Activated T-helper 17 cell treated with anti-CD3 and anti-CD28 coated beads, Interleukin-2, amount 50 U/mL, for 72 hours (primary cell): ENCODE measurements at regions not wholly inside any gene's neighbourhood (a gene's known extent, or its start where the extent isn't known, plus 50 kb on each side); places are given as distances from the start of the nearest gene placed in this dataset.

Source experiments
- ATAC-seq: fragments of 150-1000 bp; cut with Tn5 transposase; replicated peaks from 2 replicates; pipeline ENCODE4 v1.10.0; 2021; ENCODE audit warnings: mild to moderate bottlenecking, moderate library complexity
- H3K27ac Mint-ChIP-seq: one replicate; pipeline ENCODE4 v1.8.0; 2022; ENCODE audit warnings: mixed read lengths
- H3K27me3 Mint-ChIP-seq: one replicate; pipeline ENCODE4 v1.8.0; 2022; ENCODE audit warnings: mixed read lengths
- H3K36me3 Mint-ChIP-seq: one replicate; pipeline ENCODE4 v1.8.0; 2022; ENCODE audit warnings: low read depth, mild to moderate bottlenecking, mixed read lengths
- H3K4me1 Mint-ChIP-seq: one replicate; pipeline ENCODE4 v1.8.0; 2022; ENCODE audit warnings: mixed read lengths
- H3K4me3 Mint-ChIP-seq: one replicate; pipeline ENCODE4 v1.8.0; 2022; ENCODE audit warnings: mild to moderate bottlenecking, mixed read lengths
- H3K9me3 Mint-ChIP-seq: one replicate; pipeline ENCODE4 v1.8.0; 2022; ENCODE audit warnings: mixed read lengths

DNA sequence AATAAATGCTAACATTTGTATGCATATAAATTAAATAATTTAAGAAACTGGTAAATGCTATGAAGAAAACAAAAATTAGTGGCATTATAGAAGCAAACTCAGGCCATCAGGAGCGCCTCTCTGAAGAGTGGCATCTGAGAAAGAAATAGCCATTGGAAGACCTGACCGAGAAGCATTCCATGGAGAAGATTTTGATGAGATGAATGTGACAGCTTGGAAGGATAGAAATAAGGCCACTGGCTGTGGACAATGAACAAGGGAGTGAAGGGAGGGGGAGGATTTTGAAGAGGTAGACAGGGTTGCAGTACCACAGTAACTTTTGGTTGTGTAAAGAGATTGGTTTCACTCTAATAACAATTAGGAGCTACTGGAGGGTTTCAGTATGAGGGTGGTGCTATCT, 436.7 kb downstream of the CCSER2 start:
- no peak overlapping the region for H3K27ac Mint-ChIP-seq
- peaks cover 16% of the 10 kb centered on the region for H3K27me3 Mint-ChIP-seq
- no peak for ATAC-seq
- H3K9me3 Mint-ChIP-seq: peaks cover 5% of the 10 kb centered on the region
- no peak overlapping the region for H3K4me3 Mint-ChIP-seq
- H3K36me3 Mint-ChIP-seq: no peaks in the 10 kb centered on the region
- H3K4me1 Mint-ChIP-seq: no peaks in the 10 kb centered on the region

DNA sequence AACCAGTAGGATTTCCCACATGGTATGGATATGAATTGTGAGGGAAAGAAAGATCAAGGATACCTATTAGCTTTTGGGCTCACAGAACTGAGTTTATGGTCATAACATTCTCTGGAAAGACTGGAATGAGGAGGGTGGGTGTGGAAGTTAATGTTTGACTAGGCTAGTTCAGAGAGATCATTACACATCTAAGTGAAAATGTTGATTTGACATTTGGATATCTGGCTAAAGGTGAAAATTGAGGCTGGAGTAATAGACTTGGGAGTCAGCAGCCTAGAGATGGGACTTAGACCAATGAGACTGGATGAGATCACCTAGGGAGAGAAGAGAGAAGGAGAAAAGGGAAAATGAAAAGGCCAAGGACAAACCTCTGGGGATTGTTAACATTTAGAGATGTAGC, 437.3 kb downstream of the CCSER2 start:
- no peak overlapping the region for H3K4me3 Mint-ChIP-seq

DNA sequence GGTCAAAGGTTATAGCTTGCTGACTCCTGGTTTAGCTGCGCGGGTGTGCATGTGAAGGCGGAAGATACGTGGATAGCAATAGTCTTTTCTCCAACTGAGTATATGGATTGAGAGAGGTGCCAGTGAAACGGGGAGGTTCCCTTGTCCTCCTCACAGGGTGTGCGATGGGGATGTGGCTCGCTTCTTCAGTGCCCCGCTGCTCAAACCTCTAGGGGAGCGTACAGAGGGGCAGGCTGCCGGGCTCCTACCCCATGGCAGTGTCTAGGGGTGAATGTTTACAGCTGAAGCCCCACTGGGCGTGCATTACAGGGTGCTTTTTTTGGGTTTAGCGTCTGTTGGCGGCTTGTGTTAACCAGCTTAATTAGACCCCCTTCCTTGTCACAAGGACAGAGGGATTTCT, 438.5 kb downstream of the CCSER2 start:
- no peak overlapping the region for H3K4me3 Mint-ChIP-seq
- H3K36me3 Mint-ChIP-seq: no peaks in the 10 kb centered on the region
- H3K4me1 Mint-ChIP-seq: no peaks in the 10 kb centered on the region
- peaks cover 16% of the 10 kb centered on the region for H3K27me3 Mint-ChIP-seq
- peaks cover 5% of the 10 kb centered on the region for H3K9me3 Mint-ChIP-seq
- H3K27ac Mint-ChIP-seq: no peak overlapping the region
- ATAC-seq: no peak

More for the DNA sequence above, 437.3 kb downstream of the CCSER2 start:
- no peaks in the 10 kb centered on the region for H3K36me3 Mint-ChIP-seq
- H3K27me3 Mint-ChIP-seq: peaks cover 16% of the 10 kb centered on the region
- ATAC-seq: no peak
- H3K4me1 Mint-ChIP-seq: no peaks in the 10 kb centered on the region
- H3K9me3 Mint-ChIP-seq: peaks cover 5% of the 10 kb centered on the region
- no peak overlapping the region for H3K27ac Mint-ChIP-seq

DNA sequence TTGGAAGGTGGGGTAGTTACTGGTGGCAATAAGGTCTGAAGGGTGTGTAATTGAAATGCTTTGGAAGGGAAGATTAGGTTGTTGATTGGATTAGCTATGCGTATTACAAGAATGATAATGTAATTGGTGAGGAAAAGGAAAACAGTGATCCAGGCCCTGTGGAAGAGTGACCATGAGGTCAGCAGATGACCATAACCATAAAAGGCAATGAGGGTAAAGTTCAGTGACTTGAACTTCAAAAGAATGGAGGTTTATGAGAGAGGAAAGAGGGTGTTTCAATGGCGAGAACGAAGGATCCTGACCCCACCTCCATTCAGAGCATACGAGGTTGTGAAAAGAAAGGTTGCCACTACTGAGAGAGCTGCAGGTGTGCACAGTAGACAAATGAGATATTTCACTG, 439.7 kb downstream of the CCSER2 start:
- peaks cover 16% of the 10 kb centered on the region for H3K27me3 Mint-ChIP-seq
- H3K4me1 Mint-ChIP-seq: no peaks in the 10 kb centered on the region
- no peak overlapping the region for H3K4me3 Mint-ChIP-seq
- no peaks in the 10 kb centered on the region for H3K36me3 Mint-ChIP-seq
- H3K27ac Mint-ChIP-seq: no peak overlapping the region
- peaks cover 5% of the 10 kb centered on the region for H3K9me3 Mint-ChIP-seq
- ATAC-seq: no peak

DNA sequence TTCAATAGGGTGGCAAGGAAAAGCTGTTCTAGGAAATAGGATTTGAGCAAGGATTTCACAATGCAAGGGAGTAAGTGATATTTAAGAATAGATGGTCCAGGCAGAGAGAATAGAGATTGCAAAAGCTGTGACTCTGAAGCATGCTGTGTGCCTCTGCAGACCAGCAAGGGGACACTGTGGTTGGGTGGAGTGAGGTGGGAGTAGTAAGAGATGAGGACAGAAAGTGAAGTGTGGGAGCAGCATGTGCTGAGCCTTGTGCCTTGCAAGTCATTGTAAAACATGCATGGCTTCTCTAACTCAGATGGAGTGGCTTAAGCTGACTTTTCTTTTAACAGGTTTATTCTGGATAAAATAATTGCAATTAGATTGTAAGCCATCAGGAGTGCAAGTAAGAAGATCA, 442.4 kb downstream of the CCSER2 start:
- Mint-ChIP-seq H3K4me3 (no peak overlapping the region), H3K4me1 (no peaks in the 10 kb centered on the region), H3K36me3 (no peaks in the 10 kb centered on the region), H3K9me3 (peaks cover 5% of the 10 kb centered on the region), H3K27ac (no peak overlapping the region), H3K27me3 (peaks cover 4% of the 10 kb centered on the region)
- no peak for ATAC-seq

DNA sequence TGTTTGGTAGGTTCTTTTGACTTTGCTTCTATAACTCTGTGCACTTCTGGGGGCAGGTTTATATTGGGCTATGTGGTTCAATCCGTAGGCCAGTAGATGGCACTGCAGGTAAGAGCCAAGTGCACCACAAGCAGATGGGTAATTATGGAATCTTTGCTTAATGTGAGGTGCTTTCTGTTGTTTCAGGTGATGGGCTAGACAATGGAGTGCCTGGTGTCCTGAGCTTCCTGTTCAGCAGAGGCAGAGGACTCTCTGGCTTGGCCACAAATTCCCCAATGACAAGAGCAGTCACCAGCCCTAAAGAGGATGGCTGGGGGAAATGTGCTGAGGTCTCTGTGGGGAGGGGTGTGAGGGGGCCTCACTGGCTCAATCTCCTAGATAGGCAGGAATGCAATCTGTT, 455.0 kb downstream of the CCSER2 start:
- peaks cover 14% of the 10 kb centered on the region for H3K27me3 Mint-ChIP-seq
- no peak overlapping the region for H3K4me3 Mint-ChIP-seq
- ATAC-seq: no peak
- no peaks in the 10 kb centered on the region for H3K4me1 Mint-ChIP-seq
- no peaks in the 10 kb centered on the region for H3K9me3 Mint-ChIP-seq
- H3K36me3 Mint-ChIP-seq: no peaks in the 10 kb centered on the region
- no peak overlapping the region for H3K27ac Mint-ChIP-seq

DNA sequence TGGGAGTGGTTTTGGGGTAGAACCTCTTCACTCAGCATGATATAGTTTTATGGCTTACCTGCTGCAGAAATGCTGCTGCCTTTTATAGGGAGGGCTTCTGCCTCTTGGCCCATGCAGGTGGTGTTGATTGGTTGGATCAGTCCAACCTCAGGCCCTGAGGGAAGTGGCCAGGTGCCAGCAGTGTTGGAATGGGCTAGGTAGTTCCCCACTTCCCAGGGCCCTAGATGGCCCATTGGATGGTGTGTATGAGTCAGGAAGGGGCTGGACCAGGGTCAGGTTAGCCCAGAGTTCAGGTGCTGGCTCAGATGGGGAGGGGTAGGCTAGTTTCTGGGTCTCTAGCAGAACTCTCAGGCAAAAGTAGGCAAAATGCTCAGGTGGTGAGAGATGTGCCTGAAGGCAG, 455.5 kb downstream of the CCSER2 start:
- no peak overlapping the region for H3K27ac Mint-ChIP-seq
- H3K27me3 Mint-ChIP-seq: peaks cover 14% of the 10 kb centered on the region
- H3K9me3 Mint-ChIP-seq: no peaks in the 10 kb centered on the region
- H3K36me3 Mint-ChIP-seq: no peaks in the 10 kb centered on the region
- no peak overlapping the region for H3K4me3 Mint-ChIP-seq
- H3K4me1 Mint-ChIP-seq: no peaks in the 10 kb centered on the region
- ATAC-seq: no peak

DNA sequence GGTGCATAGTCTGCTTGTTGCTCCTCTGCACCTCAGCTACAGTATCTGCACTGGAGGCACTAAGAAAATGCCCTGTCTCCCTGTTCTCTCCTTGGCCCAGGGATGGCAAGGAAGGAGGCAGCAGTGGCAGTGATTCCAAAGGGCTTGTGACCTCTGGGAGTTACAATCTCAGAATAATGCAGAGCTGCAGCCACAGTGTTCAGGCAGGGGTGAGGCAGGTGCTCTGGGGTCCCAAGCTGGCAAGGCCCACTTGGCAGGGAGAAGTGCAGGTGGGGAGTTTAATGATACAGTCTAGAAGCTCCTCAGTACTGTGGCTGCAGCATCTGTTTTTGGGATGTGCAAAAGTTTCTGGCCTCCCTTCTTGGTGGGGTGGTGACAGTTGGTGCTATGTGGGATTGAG, 456.4 kb downstream of the CCSER2 start:
- H3K27ac Mint-ChIP-seq: no peak overlapping the region
- no peaks in the 10 kb centered on the region for H3K4me1 Mint-ChIP-seq
- no peaks in the 10 kb centered on the region for H3K36me3 Mint-ChIP-seq
- no peak overlapping the region for H3K4me3 Mint-ChIP-seq
- no peak for ATAC-seq
- no peaks in the 10 kb centered on the region for H3K9me3 Mint-ChIP-seq
- peaks cover 14% of the 10 kb centered on the region for H3K27me3 Mint-ChIP-seq

DNA sequence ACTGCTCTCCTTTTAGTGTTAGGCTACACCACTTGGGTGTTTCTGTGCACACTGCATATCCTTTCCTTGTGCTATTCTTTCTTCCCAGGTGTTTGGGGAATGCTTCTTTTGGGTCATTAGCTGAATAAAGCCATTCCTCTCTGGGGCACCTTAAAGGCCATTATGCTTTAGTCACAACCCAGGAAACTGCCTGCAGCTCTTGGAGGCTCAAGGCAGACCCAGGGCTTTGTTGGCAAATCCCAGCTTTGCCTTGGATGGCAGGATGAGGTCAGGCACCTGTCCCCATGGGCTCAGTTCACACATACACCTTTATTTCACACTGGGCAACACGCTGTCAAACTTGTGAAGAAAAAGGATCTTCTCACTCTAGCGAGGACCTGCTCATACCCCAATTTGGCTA, 460.6 kb downstream of the CCSER2 start:
- H3K36me3 Mint-ChIP-seq: no peaks in the 10 kb centered on the region
- H3K9me3 Mint-ChIP-seq: no peaks in the 10 kb centered on the region
- H3K27me3 Mint-ChIP-seq: peaks cover 17% of the 10 kb centered on the region
- no peak overlapping the region for H3K4me3 Mint-ChIP-seq
- no peaks in the 10 kb centered on the region for H3K4me1 Mint-ChIP-seq
- H3K27ac Mint-ChIP-seq: no peak overlapping the region
- no peak for ATAC-seq

DNA sequence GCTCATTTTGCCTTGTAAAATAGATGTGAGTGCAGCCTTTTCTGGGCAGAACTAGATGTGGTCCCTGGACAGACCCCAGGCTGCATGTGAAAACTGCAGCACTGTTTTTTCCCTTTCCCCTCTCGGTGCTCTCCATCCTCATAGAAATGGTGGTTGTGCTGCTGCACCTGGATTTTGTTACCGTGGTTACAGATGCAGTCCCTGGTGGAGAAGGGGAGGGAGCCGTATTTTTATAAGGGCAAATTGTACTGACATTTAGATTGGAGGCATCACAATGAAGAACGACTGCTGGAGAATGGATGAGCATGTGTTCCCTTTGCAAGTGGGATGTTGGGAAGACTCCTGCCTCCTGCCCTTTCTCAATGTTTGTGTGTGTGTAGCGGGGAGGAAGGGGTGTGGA, 469.9 kb downstream of the CCSER2 start:
- H3K4me1 Mint-ChIP-seq: no peaks in the 10 kb centered on the region
- no peak overlapping the region for H3K27ac Mint-ChIP-seq
- no peak for ATAC-seq
- no peaks in the 10 kb centered on the region for H3K36me3 Mint-ChIP-seq
- H3K4me3 Mint-ChIP-seq: no peak overlapping the region
- H3K27me3 Mint-ChIP-seq: peaks cover 20% of the 10 kb centered on the region
- no peaks in the 10 kb centered on the region for H3K9me3 Mint-ChIP-seq

DNA sequence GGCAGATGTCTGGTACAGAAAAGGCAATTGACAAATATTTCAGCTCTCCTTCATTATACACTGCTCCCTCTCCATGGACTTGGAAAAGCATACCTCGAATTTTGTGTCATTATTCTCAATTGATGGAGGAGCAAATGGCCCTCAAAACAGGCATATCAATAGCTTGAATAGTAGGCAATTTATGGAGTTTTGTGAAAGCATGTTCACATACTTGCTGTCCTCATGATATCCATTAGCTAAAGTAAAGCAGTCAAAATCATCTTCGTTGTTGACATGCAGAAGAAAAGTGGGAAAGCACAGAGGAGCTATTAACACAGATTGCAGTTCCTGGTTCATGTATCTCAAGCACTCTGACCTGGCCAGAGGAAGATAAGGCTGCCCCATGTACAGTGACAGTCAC, 472.8 kb downstream of the CCSER2 start:
- ATAC-seq: no peak
- Mint-ChIP-seq H3K27me3 (peaks cover 20% of the 10 kb centered on the region), H3K9me3 (no peaks in the 10 kb centered on the region), H3K4me3 (no peak overlapping the region), H3K4me1 (no peaks in the 10 kb centered on the region), H3K36me3 (no peaks in the 10 kb centered on the region), H3K27ac (no peak overlapping the region)

DNA sequence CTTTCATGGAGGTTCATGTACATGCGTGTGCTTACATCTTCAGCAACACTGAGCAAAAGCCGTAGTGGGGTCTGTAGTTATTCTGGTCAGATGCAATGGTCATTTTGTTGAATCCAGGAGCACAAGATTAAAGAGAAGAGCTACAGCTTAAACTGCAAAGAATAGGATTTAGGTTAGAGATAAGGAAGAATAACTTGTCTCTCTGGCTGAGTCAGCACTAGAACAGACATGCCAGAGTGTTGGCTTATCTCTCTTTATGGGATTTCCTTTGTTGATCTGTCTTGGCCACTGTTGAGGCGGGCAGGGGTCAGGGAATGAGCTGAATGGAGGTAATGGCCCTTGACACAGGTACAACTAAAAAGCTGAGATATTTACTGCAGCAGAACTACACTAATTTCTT, 473.5 kb downstream of the CCSER2 start:
- H3K27ac Mint-ChIP-seq: no peak overlapping the region
- no peaks in the 10 kb centered on the region for H3K36me3 Mint-ChIP-seq
- no peaks in the 10 kb centered on the region for H3K4me1 Mint-ChIP-seq
- H3K9me3 Mint-ChIP-seq: no peaks in the 10 kb centered on the region
- no peak overlapping the region for H3K4me3 Mint-ChIP-seq
- peaks cover 20% of the 10 kb centered on the region for H3K27me3 Mint-ChIP-seq
- no peak for ATAC-seq

DNA sequence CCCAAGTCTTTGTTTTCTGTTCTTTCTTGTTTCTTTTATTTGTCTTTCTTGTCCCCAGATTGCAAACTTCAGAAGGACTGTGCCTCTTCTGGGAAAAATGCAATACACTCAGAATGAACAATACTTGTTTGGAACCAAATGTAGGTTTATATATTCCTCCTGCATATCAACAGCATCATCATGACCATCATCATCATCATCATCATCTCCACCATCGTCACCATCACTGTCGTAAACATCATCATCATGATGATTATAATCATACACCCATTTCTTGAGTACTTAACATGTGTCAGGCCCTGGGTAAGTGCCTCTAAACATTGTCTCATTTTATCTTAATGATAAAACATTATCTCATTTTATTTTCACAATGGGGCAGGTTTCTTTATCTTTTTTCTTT, 476.8 kb downstream of the CCSER2 start:
- Mint-ChIP-seq H3K9me3 (no peaks in the 10 kb centered on the region), H3K4me3 (no peak overlapping the region), H3K27ac (no peak overlapping the region), H3K4me1 (no peaks in the 10 kb centered on the region), H3K27me3 (peaks cover 7% of the 10 kb centered on the region), H3K36me3 (no peaks in the 10 kb centered on the region)
- ATAC-seq: no peak

DNA sequence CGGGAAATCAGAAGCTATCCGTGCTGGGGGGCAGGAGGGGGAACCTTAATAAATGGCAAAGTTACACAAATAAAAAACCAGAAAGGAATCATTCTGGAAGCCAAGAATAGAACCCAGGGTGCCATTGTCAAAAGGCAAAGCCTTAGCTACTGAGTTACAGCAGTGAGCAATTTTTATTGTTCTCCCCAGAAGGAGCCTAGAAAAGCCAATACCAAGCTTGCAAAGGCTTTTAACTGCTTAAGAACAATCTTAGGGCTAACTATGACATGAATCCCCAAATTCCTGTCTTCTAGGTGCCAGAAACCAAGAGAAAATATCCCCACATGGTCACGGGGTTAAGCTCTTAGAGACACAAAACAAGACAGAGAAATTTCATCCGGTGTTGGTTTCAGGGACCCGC, 482.7 kb downstream of the CCSER2 start:
- no peak for ATAC-seq
- no peaks in the 10 kb centered on the region for H3K36me3 Mint-ChIP-seq
- no peaks in the 10 kb centered on the region for H3K4me1 Mint-ChIP-seq
- H3K9me3 Mint-ChIP-seq: no peaks in the 10 kb centered on the region
- H3K27ac Mint-ChIP-seq: no peak overlapping the region
- no peaks in the 10 kb centered on the region for H3K27me3 Mint-ChIP-seq
- no peak overlapping the region for H3K4me3 Mint-ChIP-seq

DNA sequence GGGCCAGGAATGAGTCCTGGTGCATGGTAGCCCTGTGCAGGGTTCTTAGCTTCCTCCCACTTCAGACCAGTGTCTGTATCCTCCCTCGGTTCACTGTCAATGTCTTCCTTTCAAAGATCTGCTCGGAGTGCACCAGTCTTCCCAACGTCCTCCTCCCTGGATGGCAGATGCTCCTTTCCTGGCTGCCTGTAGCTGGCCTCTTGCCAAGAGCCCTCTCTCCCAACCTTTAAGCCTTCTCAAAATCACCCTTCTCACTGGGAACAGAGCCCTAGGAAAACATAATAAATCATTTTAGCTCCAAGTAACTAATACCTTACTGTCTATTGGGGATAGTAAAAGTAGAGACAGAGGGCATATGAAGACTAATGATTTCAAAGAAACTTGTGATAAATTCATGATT, 490.6 kb downstream of the CCSER2 start:
- no peak for ATAC-seq
- no peak overlapping the region for H3K27ac Mint-ChIP-seq
- H3K4me1 Mint-ChIP-seq: no peaks in the 10 kb centered on the region
- no peaks in the 10 kb centered on the region for H3K9me3 Mint-ChIP-seq
- H3K36me3 Mint-ChIP-seq: no peaks in the 10 kb centered on the region
- peaks cover 11% of the 10 kb centered on the region for H3K27me3 Mint-ChIP-seq
- H3K4me3 Mint-ChIP-seq: no peak overlapping the region

DNA sequence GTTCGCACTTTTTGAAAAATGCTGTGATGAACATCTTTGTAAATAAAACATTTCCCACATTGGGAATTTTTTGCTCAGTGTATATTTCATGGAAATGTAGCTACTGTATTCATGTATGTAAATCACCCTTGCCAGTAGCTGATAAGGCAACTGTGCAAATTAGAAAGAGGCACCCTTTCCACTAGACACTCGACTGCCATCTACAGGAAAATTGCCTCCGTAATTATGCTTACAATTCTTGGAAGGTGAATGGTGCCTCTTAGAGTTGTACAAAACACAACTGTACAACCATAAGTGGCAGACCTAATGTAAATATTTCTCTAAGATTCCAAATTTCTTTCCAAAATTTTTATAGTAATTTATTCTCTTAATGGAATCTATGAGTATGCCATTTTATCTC, 491.7 kb downstream of the CCSER2 start:
- Mint-ChIP-seq H3K9me3 (no peaks in the 10 kb centered on the region), H3K36me3 (no peaks in the 10 kb centered on the region), H3K27me3 (peaks cover 11% of the 10 kb centered on the region), H3K4me3 (no peak overlapping the region), H3K4me1 (no peaks in the 10 kb centered on the region), H3K27ac (no peak overlapping the region)
- ATAC-seq: no peak
